ENCODE measurements at regions not wholly inside any gene's neighbourhood (a gene's known extent, or its start where the extent isn't known, plus 50 kb on each side); places are given as distances from the start of the nearest gene placed in this dataset.

DNA sequence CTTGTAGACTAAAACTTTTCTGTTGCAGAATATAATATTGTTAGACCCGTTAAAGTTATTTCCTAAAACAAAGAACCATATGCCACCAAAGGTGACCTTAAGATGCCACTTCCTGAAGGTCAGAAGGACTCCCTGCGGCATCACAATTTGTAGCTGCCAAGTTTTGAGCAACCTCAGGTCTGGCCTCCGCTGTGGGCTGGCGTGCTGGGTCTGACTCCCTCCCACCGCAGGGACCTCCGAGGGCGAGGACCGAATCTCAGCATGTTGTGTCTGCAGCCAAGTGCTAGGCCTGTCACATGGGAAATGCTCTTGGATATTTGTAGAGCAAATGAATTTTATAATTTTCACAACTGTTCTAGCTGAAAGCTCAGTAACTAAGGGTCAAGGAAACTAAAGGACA is 285.9 kb downstream of the NDUFA10 start:
- Histone ChIP-seq H3K9me3 (replicated peaks; ENCODE audit: control insufficient read depth, insufficient read depth, low read depth, low read length) (no peaks in the 10 kb centered on the region), H3K4me1 (replicated peaks in 1 of 2; ENCODE audit: control insufficient read depth in 2 of 2, insufficient read depth in 2 of 2, low read length in 2 of 2) (no peaks in the 10 kb centered on the region; a peak in 1 of 5 replicates), H3K4me3 (no peak overlapping the region), H3K27ac (ENCODE audit: extremely low read depth, low read depth, low read length) (no peak overlapping the region), H2AFZ (ENCODE audit: low read depth, low read length) (no peak overlapping the region), H4K20me1 (replicated peaks; ENCODE audit: control insufficient read depth, insufficient read depth, low read length) (no peaks in the 10 kb centered on the region), H3K9me1 (ENCODE audit: control insufficient read depth, insufficient read depth, low read length) (no peaks in the 10 kb centered on the region), H3K27me3 (ENCODE audit: control insufficient read depth in 2 of 2, insufficient read depth in 2 of 2, low read length in 2 of 2) (peaks cover 0 to 8% of the 10 kb centered on the region in 2 experiments; a peak in 2 of 5 replicates), H3K36me3 (ENCODE audit: control insufficient read depth, insufficient read depth, low read length) (no peaks in the 10 kb centered on the region), H3K4me2 (ENCODE audit: insufficient read depth, low read length) (no peak overlapping the region), H3K79me2 (ENCODE audit: control insufficient read depth, insufficient read depth, low read length) (no peaks in the 10 kb centered on the region), H3K9ac (ENCODE audit: insufficient read depth in 1 of 2, low read depth in 2 of 2, low read length in 2 of 2) (no peak overlapping the region)
- ChIA-PET CTCF (ENCODE audit: low intra/inter-chr PET ratio) (no interaction called here), POLR2A (no interaction called here)
- ATAC-seq (no peak), DNase-seq (ENCODE audit: extremely low read depth in 1 of 4, low spot score in 3 of 4) (no peak), FAIRE-seq (no peak)
- in situ Hi-C loops (cut with MboI) (no loop called here), intact Hi-C loops (cut with micrococcal nuclease) (no loop called here)
- BruUV-seq (replicated peaks), result no TSS peak
- WGBS (ENCODE audit: insufficient coverage, low coverage, missing lambda C conversion rate), result 10% methylated on average over 7 of the region's 8 CpGs
- no peak for TF ChIP-seq CAMTA2 (CRISPR knock-in tag; conservative IDR thresholded peaks at IDR 0.05)
- TF ChIP-seq, protein P1, sequence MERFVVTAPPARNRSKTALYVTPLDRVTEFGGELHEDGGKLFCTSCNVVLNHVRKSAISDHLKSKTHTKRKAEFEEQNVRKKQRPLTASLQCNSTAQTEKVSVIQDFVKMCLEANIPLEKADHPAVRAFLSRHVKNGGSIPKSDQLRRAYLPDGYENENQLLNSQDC (CRISPR knock-in tag; IDR thresholded peaks at IDR 0.05), result no peak
- no peak for TF ChIP-seq ZNF584 (CRISPR knock-in tag; IDR thresholded peaks at IDR 0.05; ENCODE audit: low read depth)
- TF ChIP-seq ZKSCAN8 (CRISPR knock-in tag; IDR thresholded peaks at IDR 0.05), result no peak
- TF ChIP-seq MAZ (CRISPR knock-in tag; conservative IDR thresholded peaks at IDR 0.05 in 1 of 2, IDR thresholded peaks at IDR 0.05 in 1 of 2), result no peak
- TF ChIP-seq RFX7 (CRISPR knock-in tag; IDR thresholded peaks at IDR 0.05), result no peak
- no peak for TF ChIP-seq MAFK (IDR thresholded peaks at IDR 0.05; ENCODE audit: low read length)
- no peak for TF ChIP-seq ZBTB40 (IDR thresholded peaks at IDR 0.05)
- no peak for TF ChIP-seq ZBTB40 (CRISPR knock-in tag; IDR thresholded peaks at IDR 0.05)
- no peak for TF ChIP-seq BMI1 (IDR thresholded peaks at IDR 0.05; ENCODE audit: low read length)
- TF ChIP-seq EGR1 (conservative IDR thresholded peaks at IDR 0.05), result no peak
- TF ChIP-seq HES1 (IDR thresholded peaks at IDR 0.05; ENCODE audit: low read depth), result no peak
- no peak for TF ChIP-seq PREB (CRISPR knock-in tag; IDR thresholded peaks at IDR 0.05)
- TF ChIP-seq SMARCA5 (IDR thresholded peaks at IDR 0.05), result no peak
